ENCODE measurements at regions not wholly inside any gene's neighbourhood (a gene's known extent, or its start where the extent isn't known, plus 50 kb on each side); places are given as distances from the start of the nearest gene placed in this dataset.

- no peak for DNase-seq (ENCODE audit: low read depth in 2 of 2)
These were observed 346.8 kb downstream of the STK39 start for GRCh38 chr2:167900435-167901114.

DNA sequence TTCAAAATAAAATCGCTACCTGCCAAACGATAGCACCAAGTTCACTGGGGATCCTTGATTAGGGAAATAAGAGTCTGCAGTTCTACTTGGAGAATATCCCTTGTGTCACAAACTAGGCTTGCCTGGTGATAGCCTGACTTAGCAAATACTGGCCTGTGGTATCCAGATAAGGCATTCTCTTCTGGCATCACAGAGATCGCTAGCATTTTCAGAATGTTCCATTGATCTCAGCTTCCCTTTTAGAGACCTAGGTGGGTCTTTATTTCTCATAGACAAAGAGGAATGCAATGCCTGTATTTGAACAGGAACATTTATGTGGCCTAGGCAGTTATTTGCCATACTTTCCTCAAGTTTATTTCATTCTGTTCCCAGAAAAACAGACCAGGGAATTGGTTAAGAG, 349.1 kb downstream of the STK39 start:
- DNase-seq (ENCODE audit: low read depth in 2 of 2), result no peak

GRCh38 chr2:167891841-167892240, 355.6 kb downstream of the STK39 start:
- no peak for DNase-seq (ENCODE audit: low read depth in 2 of 2)

- DNase-seq (ENCODE audit: low read depth in 2 of 2), result no peak
These were observed 356.7 kb downstream of the STK39 start for GRCh38 chr2:167890739-167891138.

DNA sequence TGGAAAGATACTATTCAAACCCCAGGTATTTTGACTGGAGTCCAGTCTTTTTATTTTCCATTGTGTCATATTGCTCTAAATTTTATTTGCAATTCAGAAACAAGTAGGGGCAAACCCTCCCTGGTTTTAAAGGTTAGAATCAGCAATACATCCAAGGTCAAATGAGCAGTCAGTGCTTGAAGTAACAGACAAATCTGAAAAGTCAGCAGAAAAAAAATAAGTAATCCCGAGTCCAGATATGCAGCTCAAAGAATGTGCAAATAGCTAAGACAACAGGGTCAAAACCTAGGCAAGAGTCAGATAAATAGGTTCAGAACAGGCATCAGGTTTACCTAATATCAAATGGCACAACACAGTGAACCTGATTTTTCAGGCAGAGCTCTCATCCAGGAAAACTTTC, 367.0 kb downstream of the STK39 start:
- no peak for DNase-seq (ENCODE audit: low read depth in 2 of 2)

DNA sequence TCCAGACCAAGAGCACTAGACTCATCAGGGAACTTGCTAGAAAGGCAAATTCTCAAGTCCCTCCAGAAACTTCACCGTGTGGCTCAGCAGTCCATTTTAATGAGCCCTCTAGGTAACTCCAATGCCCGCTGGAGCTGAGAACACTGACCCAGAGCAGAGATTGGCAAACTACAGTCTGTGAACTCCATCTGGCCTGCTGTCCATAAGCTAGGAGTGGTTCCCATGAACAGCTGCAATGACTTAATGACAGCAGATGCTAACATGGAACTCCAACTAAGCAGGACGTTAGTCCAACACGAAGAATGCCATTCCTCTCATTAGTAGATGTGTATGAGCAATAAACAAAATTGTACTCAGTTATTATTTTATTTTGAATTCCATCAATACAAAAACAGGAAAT, 371.9 kb downstream of the STK39 start:
- DNase-seq (ENCODE audit: low read depth in 2 of 2), result no peak

- no peak for DNase-seq (ENCODE audit: low read depth in 2 of 2)
These were observed 372.6 kb downstream of the STK39 start for GRCh38 chr2:167874812-167875211.

DNA sequence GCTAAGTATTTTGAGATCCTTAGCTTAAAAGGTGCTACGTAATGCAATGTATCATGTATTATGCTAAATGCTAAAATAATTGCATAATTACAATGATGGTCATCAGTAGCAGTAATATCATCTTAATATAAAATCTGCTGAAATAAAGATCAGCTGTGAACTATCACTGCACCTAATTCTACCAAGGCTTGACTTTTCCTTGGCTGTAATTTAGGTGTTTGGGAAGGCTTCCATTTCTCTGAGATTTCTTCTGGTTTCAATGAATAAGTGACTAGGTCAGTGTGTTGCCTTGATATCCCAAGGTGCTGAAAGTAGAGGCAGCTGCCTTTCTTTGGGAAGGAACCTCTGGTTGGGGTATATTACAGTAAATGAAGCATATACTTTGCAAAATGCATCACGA, 376.1 kb downstream of the STK39 start:
- DNase-seq (ENCODE audit: low read depth in 2 of 2), result no peak

DNA sequence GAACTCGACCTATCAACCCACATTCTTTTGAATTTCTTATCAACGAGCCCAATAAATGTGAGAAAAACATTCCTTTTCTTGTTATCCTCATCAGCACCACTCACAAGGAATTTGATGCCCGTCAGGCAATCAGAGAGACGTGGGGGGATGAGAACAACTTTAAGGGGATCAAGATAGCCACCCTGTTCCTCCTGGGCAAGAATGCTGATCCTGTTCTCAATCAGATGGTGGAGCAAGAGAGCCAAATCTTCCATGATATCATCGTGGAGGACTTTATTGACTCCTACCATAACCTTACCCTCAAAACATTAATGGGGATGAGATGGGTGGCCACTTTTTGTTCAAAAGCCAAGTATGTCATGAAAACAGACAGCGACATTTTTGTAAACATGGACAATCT, 378.2 kb downstream of the STK39 start:
- no peak for DNase-seq (ENCODE audit: low read depth in 2 of 2)

DNA sequence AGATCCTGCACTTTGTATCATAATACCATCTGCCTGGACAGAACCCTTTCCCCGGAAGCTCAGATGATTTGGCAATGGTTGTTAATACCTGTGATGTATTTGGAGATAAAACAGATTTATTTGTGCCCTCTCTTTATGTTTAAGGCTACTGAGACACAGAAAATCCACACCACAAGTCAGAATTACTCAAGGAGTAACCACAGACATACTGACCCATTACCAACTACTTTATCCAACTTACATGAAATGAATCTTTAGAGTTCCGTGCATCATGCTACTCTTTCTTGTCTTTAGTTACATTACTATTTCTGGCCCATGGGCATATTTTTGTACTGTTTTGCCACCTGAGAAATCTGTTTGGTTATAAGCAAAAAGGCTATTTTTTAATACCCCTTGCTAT, 384.0 kb downstream of the STK39 start:
- no peak for DNase-seq (ENCODE audit: low read depth in 2 of 2)

DNA sequence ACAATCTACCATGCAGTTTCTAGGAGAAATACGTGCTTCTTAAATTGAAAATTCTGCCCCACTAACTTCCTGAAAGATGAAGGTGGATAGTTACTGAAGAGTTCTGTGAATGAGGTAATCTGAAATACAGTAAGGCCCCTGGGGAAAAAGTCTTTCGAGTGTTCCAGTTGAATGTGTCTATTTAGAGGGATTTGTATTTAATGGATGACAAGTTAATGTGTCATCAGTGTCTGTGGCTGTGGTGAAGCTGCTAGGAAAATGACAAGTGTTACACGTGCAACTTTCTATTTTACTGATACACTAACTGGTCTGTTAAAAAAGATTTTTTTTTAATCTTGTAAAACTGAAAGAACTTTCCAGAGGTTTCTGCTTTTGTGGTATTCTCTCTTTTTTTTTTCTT, 384.6 kb downstream of the STK39 start:
- DNase-seq (ENCODE audit: low read depth in 2 of 2), result no peak

DNA sequence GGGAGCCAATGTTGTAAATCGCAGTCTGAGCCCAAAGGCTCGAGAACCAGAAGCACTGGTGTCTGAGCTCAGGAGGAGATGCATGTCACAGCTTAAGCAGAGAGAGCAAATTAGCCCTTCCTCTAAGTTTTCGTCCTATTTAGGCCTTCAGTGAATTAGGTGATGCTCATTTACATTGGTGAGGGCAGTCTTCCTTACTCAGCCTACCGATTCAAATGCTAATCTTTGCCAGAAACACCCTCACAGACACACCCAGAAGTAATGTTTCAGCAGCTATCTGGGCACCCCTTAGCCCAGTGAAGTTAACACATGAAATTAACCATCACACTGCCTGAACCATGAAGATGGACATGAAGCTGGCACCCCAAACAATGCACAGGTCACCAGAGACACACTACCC, 385.1 kb downstream of the STK39 start:
- DNase-seq (ENCODE audit: low read depth in 2 of 2), result no peak

- no peak for DNase-seq (ENCODE audit: low read depth in 2 of 2)
These were observed 385.7 kb downstream of the STK39 start for GRCh38 chr2:167861574-167862193.

GRCh38 chr2:167860082-167860481, 387.3 kb downstream of the STK39 start:
- DNase-seq (ENCODE audit: low read depth in 2 of 2), result no peak

- DNase-seq (ENCODE audit: low read depth in 2 of 2), result no peak
These were observed 387.7 kb downstream of the STK39 start for GRCh38 chr2:167859676-167860075.

- no peak for DNase-seq (ENCODE audit: low read depth in 2 of 2)
These were observed 389.3 kb downstream of the STK39 start for GRCh38 chr2:167858086-167858485.

- DNase-seq (ENCODE audit: low read depth in 2 of 2), result no peak
These were observed 390.0 kb downstream of the STK39 start for GRCh38 chr2:167857416-167857815.

DNA sequence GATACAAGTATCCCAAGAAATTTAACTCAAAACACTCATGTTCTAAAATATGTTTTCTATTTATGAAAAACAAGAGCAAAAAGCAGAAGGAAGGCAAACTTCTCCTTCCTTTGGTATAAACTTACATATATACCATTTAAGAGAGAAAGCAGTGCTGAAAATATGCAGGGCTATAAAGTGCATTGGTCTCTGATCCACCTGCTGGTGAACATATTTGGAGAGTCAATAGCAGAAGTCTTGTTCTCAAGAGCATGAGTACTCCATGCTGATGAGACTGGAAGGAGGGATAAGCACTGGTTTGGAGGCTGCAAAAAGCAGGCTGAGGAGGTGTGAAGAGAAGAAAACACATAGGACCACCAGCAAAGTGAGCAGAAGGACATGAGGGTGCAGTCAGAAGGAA, 391.2 kb downstream of the STK39 start:
- DNase-seq (ENCODE audit: low read depth in 2 of 2), result no peak

DNA sequence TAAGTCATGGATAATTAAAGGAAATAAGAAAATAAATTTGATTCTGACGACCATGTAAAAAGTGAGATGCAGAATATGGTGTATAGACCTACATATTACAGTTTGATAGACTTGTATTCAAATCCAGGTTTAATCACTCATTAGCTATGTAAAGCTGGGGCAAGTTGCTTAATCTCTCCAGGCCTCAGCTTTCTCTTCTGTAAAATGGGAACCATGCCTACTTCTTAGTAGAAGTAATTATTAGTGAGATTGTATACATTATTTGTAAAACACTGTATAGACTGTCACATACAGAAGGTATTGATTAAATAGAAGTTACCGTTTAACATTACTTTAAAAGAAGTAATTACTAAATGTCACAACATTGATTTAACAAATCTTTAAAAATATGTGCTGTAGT, 392.2 kb downstream of the STK39 start:
- no peak for DNase-seq (ENCODE audit: low read depth in 2 of 2)

DNA sequence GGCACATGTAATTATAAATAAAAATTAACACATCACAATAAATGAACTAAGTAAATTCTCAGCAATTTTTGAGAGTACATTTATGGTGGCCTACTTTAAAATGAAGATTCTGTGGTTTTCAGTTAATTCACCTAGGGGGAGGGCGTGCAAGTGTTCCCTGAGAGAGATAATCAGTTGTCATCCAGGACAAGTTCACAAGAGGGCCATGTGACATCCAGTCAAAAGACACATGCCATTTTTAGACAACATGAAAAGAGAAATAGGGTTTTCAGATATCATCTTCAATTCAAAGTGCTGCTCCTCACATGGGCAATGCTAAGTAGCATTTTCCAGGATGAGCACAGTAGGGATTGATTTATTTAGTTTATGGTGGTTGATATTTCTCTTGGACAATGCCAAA, 393.7 kb downstream of the STK39 start:
- DNase-seq (ENCODE audit: low read depth in 2 of 2), result no peak

- no peak for DNase-seq (ENCODE audit: low read depth in 2 of 2)
These were observed 395.5 kb downstream of the STK39 start for GRCh38 chr2:167851876-167852275.

- DNase-seq (ENCODE audit: low read depth in 2 of 2), result no peak
These were observed 396.0 kb downstream of the STK39 start for GRCh38 chr2:167851323-167851860.

DNA sequence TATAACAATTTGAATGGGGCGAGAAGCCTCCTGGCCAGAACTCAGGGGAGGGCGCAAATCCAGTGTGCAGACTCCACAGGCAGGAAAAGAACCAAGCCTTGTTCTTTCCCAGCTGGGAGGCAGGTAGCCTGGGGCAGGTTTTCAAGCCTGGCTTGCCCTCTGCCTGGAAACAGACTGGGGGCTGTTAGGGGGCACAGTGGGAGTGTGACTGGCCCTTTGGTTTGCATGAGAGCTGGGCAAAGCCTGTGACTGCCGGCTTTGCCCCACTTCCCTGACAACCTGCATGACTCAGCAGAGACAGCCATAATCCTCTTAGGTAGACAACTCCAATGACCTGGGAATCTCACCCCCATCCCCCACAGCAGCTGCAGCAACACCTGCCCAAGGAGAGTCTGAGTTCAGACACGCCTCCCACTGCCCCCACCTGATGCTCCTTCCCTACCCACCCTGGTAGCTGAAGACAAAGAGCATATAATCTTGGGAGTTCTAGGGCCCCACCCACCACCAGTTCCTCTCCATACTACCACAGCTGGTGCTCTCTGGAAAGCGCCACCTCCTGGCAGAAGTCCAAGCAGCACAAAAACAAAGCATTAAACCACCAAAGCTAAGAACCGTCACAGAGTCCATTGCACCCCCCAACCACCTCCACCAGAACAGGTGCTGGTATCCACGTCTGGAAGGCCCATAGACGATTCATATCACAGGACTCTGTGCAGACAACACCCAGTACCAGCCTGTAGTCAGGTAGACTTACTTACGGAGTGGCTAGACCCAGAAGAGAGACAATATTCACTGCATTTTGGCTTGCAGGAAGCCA, 402.5 kb downstream of the STK39 start:
- no peak for DNase-seq (ENCODE audit: low read depth in 2 of 2)

Measured in fibroblast of skin of left quadriceps (primary cell).